GM21619 (cell line): ENCODE measurements at regions not wholly inside any gene's neighbourhood (a gene's known extent, or its start where the extent isn't known, plus 50 kb on each side); places are given as distances from the start of the nearest gene placed in this dataset.
A peak's percentile ranks its signal among the peaks of the same experiment; 100 is the strongest.

Source experiments
- ATAC-seq: cut with Tn5 transposase; IDR thresholded peaks from one replicate; pipeline ENCODE4 v1.9.1; 2021; ENCODE audit not compliant: unreplicated experiment

GRCh38 chr9:79001012-79001411 is 570.8 kb upstream of the TLE4 start:
- ATAC-seq: no peak

GRCh38 chr9:79003514-79003913 is 568.3 kb upstream of the TLE4 start:
- ATAC-seq: no peak

GRCh38 chr9:79004032-79004431 is 567.7 kb upstream of the TLE4 start:
- no peak for ATAC-seq

GRCh38 chr9:79006546-79006945 is 565.2 kb upstream of the TLE4 start:
- no peak for ATAC-seq

- ATAC-seq: peak; percentile 92
Measured at GRCh38 chr9:79007701-79008483, 563.9 kb upstream of the TLE4 start.

GRCh38 chr9:79008916-79009315 is 562.8 kb upstream of the TLE4 start:
- ATAC-seq: no peak

GRCh38 chr9:79011461-79011860 is 560.3 kb upstream of the TLE4 start:
- ATAC-seq: no peak

- no peak for ATAC-seq
Measured at GRCh38 chr9:79012561-79012960, 559.2 kb upstream of the TLE4 start.

- ATAC-seq: no peak
Measured at GRCh38 chr9:79013715-79014610, 557.8 kb upstream of the TLE4 start.

- no peak for ATAC-seq
Measured at GRCh38 chr9:79014929-79015699, 556.7 kb upstream of the TLE4 start.

- ATAC-seq: no peak
Measured at GRCh38 chr9:79015951-79016350, 555.8 kb upstream of the TLE4 start.

- no peak for ATAC-seq
Measured at GRCh38 chr9:79020276-79020675, 551.5 kb upstream of the TLE4 start.

GRCh38 chr9:79021084-79021483 is 550.7 kb upstream of the TLE4 start:
- ATAC-seq: no peak

GRCh38 chr9:79023134-79023580 is 548.6 kb upstream of the TLE4 start:
- ATAC-seq: no peak

GRCh38 chr9:79026316-79026715 is 545.4 kb upstream of the TLE4 start:
- peak; percentile 69 for ATAC-seq

GRCh38 chr9:79028101-79028500 is 543.7 kb upstream of the TLE4 start:
- no peak for ATAC-seq

GRCh38 chr9:79034583-79034982 is 537.2 kb upstream of the TLE4 start:
- ATAC-seq: no peak

- no peak for ATAC-seq
Measured at GRCh38 chr9:79037338-79037737, 534.4 kb upstream of the TLE4 start.

- ATAC-seq: no peak
Measured at GRCh38 chr9:79040671-79041070, 531.1 kb upstream of the TLE4 start.

GRCh38 chr9:79041266-79041665 is 530.5 kb upstream of the TLE4 start:
- no peak for ATAC-seq

GRCh38 chr9:79043916-79044315 is 527.8 kb upstream of the TLE4 start:
- no peak for ATAC-seq
